Lower lobe of right lung (tissue), 2 donors: ENCODE measurements at regions not wholly inside any gene's neighbourhood (a gene's known extent, or its start where the extent isn't known, plus 50 kb on each side); places are given as distances from the start of the nearest gene placed in this dataset.

Source experiments
- ATAC-seq, 2 donors: fragments of 200-7000 bp; cut with Tn5 transposase; one replicate each; pipeline ENCODE4 v1.9.1; 2020 to 2022; ENCODE audit warnings: mild to moderate bottlenecking in 2 of 2, moderate library complexity in 2 of 2
- DNase-seq: peaks from one replicate; pipeline ENCODE4 v3.0.0-alpha.2; 2020
- H3K27ac ChIP-seq: fragments of 200-600 bp; one replicate; pipeline ENCODE4 v1.8.0; 2022
- H3K27me3 ChIP-seq: fragments of 200-600 bp; one replicate; pipeline ENCODE4 v1.8.0; 2022; ENCODE audit warnings: low read depth
- H3K36me3 ChIP-seq: fragments of 200-600 bp; one replicate; pipeline ENCODE4 v1.8.0; 2022; ENCODE audit warnings: mild to moderate bottlenecking
- H3K4me1 ChIP-seq: fragments of 200-600 bp; one replicate; pipeline ENCODE4 v1.8.0; 2022
- H3K4me3 ChIP-seq: fragments of 200-600 bp; one replicate; pipeline ENCODE4 v1.8.0; 2022; ENCODE audit warnings: mild to moderate bottlenecking
- H3K9me3 ChIP-seq: fragments of 200-600 bp; one replicate; pipeline ENCODE4 v1.8.0; 2022
- intact Hi-C: fragments of 100-400 bp; cut with DNase I; formaldehyde crosslinking; loops from one replicate; pipeline ENCODE4 v1.11.0; 2022
- TF ChIP-seq, protein P1 (sequence below): fragments of 200-600 bp; IDR thresholded peaks from one replicate; pipeline ENCODE4 v1.8.0; 2022; ENCODE audit warnings: antibody characterized with exemption, mild to moderate bottlenecking
- donor health status: DM: no; HTN: yes; CAD: no; lungs with severe emphysema.

- H3K27me3 ChIP-seq = no peaks in the 10 kb centered on the region
- H3K4me3 ChIP-seq = no peak overlapping the region
- intact Hi-C loops = no loop called here
- H3K36me3 ChIP-seq = no peaks in the 10 kb centered on the region
- ATAC-seq (no peak), DNase-seq (no peak)
- TF ChIP-seq, protein P1, sequence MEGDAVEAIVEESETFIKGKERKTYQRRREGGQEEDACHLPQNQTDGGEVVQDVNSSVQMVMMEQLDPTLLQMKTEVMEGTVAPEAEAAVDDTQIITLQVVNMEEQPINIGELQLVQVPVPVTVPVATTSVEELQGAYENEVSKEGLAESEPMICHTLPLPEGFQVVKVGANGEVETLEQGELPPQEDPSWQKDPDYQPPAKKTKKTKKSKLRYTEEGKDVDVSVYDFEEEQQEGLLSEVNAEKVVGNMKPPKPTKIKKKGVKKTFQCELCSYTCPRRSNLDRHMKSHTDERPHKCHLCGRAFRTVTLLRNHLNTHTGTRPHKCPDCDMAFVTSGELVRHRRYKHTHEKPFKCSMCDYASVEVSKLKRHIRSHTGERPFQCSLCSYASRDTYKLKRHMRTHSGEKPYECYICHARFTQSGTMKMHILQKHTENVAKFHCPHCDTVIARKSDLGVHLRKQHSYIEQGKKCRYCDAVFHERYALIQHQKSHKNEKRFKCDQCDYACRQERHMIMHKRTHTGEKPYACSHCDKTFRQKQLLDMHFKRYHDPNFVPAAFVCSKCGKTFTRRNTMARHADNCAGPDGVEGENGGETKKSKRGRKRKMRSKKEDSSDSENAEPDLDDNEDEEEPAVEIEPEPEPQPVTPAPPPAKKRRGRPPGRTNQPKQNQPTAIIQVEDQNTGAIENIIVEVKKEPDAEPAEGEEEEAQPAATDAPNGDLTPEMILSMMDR = no peak
- H3K4me1 ChIP-seq = no peaks in the 10 kb centered on the region
- H3K27ac ChIP-seq = no peak overlapping the region
- no peaks in the 10 kb centered on the region for H3K9me3 ChIP-seq
Measured at GRCh38 chr6:163893609-163894189, 479.2 kb downstream of the QKI start.

GRCh38 chr6:163892824-163893561 lies 478.5 kb downstream of the QKI start:
- Histone ChIP-seq H3K9me3 (no peaks in the 10 kb centered on the region), H3K27ac (no peak overlapping the region), H3K4me1 (no peaks in the 10 kb centered on the region), H3K27me3 (no peaks in the 10 kb centered on the region), H3K36me3 (no peaks in the 10 kb centered on the region), H3K4me3 (no peak overlapping the region)
- ATAC-seq (no peak), DNase-seq (no peak)
- intact Hi-C loops = no loop called here
- TF ChIP-seq, protein P1 = no peak

- DNase-seq (no peak), ATAC-seq (no peak)
- intact Hi-C loops = no loop called here
- Histone ChIP-seq H3K9me3 (no peaks in the 10 kb centered on the region), H3K27me3 (no peaks in the 10 kb centered on the region), H3K4me1 (no peaks in the 10 kb centered on the region), H3K36me3 (no peaks in the 10 kb centered on the region), H3K27ac (no peak overlapping the region), H3K4me3 (no peak overlapping the region)
- TF ChIP-seq, protein P1 = no peak
Measured at GRCh38 chr6:163889904-163890514, 475.5 kb downstream of the QKI start.

DNA sequence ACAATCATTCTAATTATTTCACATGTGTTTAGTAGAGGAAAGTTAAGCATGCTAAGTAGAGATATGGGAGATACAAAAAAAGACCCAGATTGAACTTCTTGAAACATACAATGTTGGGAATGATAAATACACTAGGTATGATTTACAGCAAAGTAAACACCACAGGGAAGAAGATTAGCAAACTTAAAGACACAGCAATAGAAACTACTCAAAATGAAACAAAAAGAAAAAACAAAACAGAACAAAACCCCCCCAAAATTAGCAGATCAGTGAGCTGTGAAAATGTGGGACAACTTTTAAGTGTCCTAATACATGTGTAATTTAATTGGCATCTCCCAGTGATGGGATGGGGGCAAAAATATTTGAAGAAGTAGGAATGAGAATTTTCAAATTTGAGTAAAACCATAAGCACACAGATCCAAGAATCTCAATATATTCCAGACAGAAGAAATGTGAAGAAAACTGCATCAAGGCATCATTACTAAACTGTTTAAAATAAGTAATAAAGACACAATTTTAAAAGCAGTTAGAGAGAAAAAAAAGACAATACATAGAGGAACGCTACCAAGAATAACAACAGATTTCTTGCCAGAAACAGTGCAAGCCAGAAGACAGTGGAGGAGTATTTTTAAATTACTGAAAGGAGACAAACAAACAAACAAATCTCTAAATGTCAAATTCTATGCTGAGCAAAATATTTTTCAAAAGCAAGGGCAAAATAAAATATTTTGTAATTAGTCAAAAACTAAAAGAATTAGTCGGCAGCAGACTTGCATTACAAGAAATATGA lies 473.7 kb downstream of the QKI start:
- H3K4me3 ChIP-seq = no peak overlapping the region
- H3K27ac ChIP-seq = no peak overlapping the region
- H3K4me1 ChIP-seq = no peaks in the 10 kb centered on the region
- no peaks in the 10 kb centered on the region for H3K36me3 ChIP-seq
- no peaks in the 10 kb centered on the region for H3K9me3 ChIP-seq
- DNase-seq (no peak), ATAC-seq (no peak)
- TF ChIP-seq, protein P1 = no peak
- H3K27me3 ChIP-seq = no peaks in the 10 kb centered on the region
- intact Hi-C loops = no loop called here

DNA sequence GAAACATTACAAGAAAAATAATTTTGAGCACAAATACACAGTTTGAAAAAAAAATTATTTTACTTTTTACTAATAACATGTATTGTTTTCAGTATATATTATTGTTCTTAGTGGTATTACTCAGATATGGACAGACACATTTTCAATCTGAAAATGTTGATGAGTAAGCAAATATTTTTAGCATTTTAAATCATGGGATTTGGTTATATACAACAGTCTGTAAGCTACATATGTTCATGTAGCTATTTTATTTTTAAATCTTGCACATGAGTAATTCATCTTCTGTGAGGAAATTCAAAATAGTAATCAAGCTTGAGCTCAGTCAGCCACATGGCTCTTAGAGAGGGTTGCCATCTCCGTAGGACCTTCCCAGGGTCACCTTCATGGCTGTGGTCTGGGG lies 471.9 kb downstream of the QKI start:
- H3K27me3 ChIP-seq = no peaks in the 10 kb centered on the region
- no peaks in the 10 kb centered on the region for H3K9me3 ChIP-seq
- H3K36me3 ChIP-seq = no peaks in the 10 kb centered on the region
- TF ChIP-seq, protein P1 = no peak
- ATAC-seq (no peak), DNase-seq (no peak)
- no peaks in the 10 kb centered on the region for H3K4me1 ChIP-seq
- H3K27ac ChIP-seq = no peak overlapping the region
- intact Hi-C loops = no loop called here
- no peak overlapping the region for H3K4me3 ChIP-seq
